K562 (cell line): ENCODE measurements at regions not wholly inside any gene's neighbourhood (a gene's known extent, or its start where the extent isn't known, plus 50 kb on each side); places are given as distances from the start of the nearest gene placed in this dataset.

Experiments used
- ATAC-seq: fragments of 200-7000 bp; cut with Tn5 transposase; 3 replicates; pipeline ENCODE4 v1.9.1; 2020; ENCODE audit warnings: moderate library complexity
- BruUV-seq: library from RNA; stranded (reverse); fragments of 400-500 nt; replicated peaks from 2 replicates; lab custom pipeline; 2021; lab: Mats Ljungman, UMichigan
- CTCF ChIA-PET: fragments of 300-600 bp; formaldehyde crosslinking; extraction: SDS; loops from one replicate; lab custom pipeline; 2021; ENCODE audit warnings: low intra/inter-chr PET ratio; lab: Yijun Ruan, JAX
- POLR2A ChIA-PET: fragments of 300-600, 350-650 bp; sonication (Branson Sonifier 250); formaldehyde crosslinking; extraction: SDS; loops from one replicate; lab custom pipeline; 2021; ENCODE audit warnings: antibody characterized with exemption, inconsistent platforms; lab: Yijun Ruan, JAX
- DNase-seq, 4 experiments: peaks; one replicate each; pipeline versions ENCODE4 v3.0.0 to v3.0.0-alpha.2; 2011 to 2018; ENCODE audit warnings: low spot score in 3 of 4, mixed read lengths in 3 of 4; ENCODE audit errors: extremely low read depth in 1 of 4
- FAIRE-seq: peaks from 2 replicates; lab custom pipeline; 2011; peaks lifted over from hg19 to GRCh38; lab: Jason Lieb, UNC
- H2AFZ ChIP-seq: 2 replicates; pipeline ENCODE4 v1.6.0; 2011; ENCODE audit warnings: low read depth, low read length, control low read depth, inconsistent platforms
- H3K27ac ChIP-seq: fragments of 200-600 bp; 3 replicates; pipeline ENCODE4 v1.8.0; 2011; ENCODE audit warnings: low read depth, mild to moderate bottlenecking, control low read depth, inconsistent platforms, low read length, moderate library complexity, mixed read lengths; ENCODE audit errors: extremely low read depth
- H3K27me3 ChIP-seq, 2 experiments: fragments of 300-600 bp in 1 of 2; 2 replicates in 1 of 2; 3 replicates in 1 of 2; pipeline versions ENCODE4 v1.6.0 to v1.8.0; 2011; ENCODE audit warnings: inconsistent platforms in 2 of 2, low read length in 2 of 2, mild to moderate bottlenecking in 1 of 2, mixed read lengths in 1 of 2, moderate library complexity in 1 of 2; ENCODE audit not compliant: control insufficient read depth in 2 of 2, insufficient read depth in 2 of 2
- H3K36me3 ChIP-seq: fragments of 300-600 bp; 3 replicates; pipeline ENCODE4 v1.8.0; 2011; ENCODE audit warnings: mild to moderate bottlenecking, low read length, inconsistent platforms; ENCODE audit not compliant: control insufficient read depth, insufficient read depth
- H3K4me1 ChIP-seq, 2 experiments: fragments of 200-600 bp in 1 of 2; replicated peaks in 1 of 2; 2 replicates in 1 of 2; 3 replicates in 1 of 2; pipeline versions ENCODE4 v1.5.1 to v1.8.0; 2011; ENCODE audit warnings: inconsistent platforms in 2 of 2, low read length in 2 of 2, mild to moderate bottlenecking in 1 of 2, mixed read lengths in 1 of 2, moderate library complexity in 1 of 2; ENCODE audit not compliant: control insufficient read depth in 2 of 2, insufficient read depth in 2 of 2
- H3K4me2 ChIP-seq: 2 replicates; pipeline ENCODE4 v1.6.1; 2011; ENCODE audit warnings: low read length, control low read depth, inconsistent platforms, mixed read lengths; ENCODE audit not compliant: insufficient read depth
- H3K4me3 ChIP-seq: fragments of 200-600 bp; sonication (generic), shearing (Covaris generic); 2 replicates; pipeline ENCODE4 v1.5.1; 2016; ENCODE audit warnings: control low read depth, inconsistent platforms
- H3K79me2 ChIP-seq: fragments of 200-600 bp; 3 replicates; pipeline ENCODE4 v1.8.0; 2011; ENCODE audit warnings: low read length, inconsistent platforms; ENCODE audit not compliant: control insufficient read depth, insufficient read depth
- H3K9ac ChIP-seq, 2 experiments: 2 replicates each; pipeline versions ENCODE4 v1.6.0 to v1.6.1; 2011; ENCODE audit warnings: low read depth in 2 of 2, low read length in 2 of 2, control low read depth in 1 of 2, inconsistent platforms in 1 of 2, mild to moderate bottlenecking in 1 of 2, mixed read lengths in 1 of 2; ENCODE audit not compliant: insufficient read depth in 1 of 2
- H3K9me1 ChIP-seq: one replicate; pipeline ENCODE4 v1.6.0; 2011; ENCODE audit warnings: inconsistent platforms, mild to moderate bottlenecking, low read length, moderate library complexity; ENCODE audit not compliant: control insufficient read depth, insufficient read depth
- H3K9me3 ChIP-seq: replicated peaks from 2 replicates; pipeline ENCODE4 v1.5.1; 2011; ENCODE audit warnings: low read depth, low read length, inconsistent platforms; ENCODE audit not compliant: control insufficient read depth, insufficient read depth
- H4K20me1 ChIP-seq: replicated peaks from 2 replicates; pipeline ENCODE4 v1.6.1; 2011; ENCODE audit warnings: low read length, inconsistent platforms, mixed read lengths; ENCODE audit not compliant: control insufficient read depth, insufficient read depth
- E2F4 ChIP-seq: sonication (generic); formaldehyde crosslinking; IDR thresholded peaks from 2 replicates; pipeline ENCODE4 v1.8.0; 2022; ENCODE audit warnings: mild to moderate bottlenecking, low read depth, missing genetic modification reagents
- FOXM1 ChIP-seq, 2 experiments: fragments of 450-650 bp in 1 of 2; sonication (generic) in 1 of 2; formaldehyde crosslinking in 1 of 2; IDR thresholded peaks; 2 replicates each; pipeline versions ENCODE4 v1.6.1 to v1.9.0; 2017 to 2022; ENCODE audit warnings: low read depth in 2 of 2, mild to moderate bottlenecking in 2 of 2, missing genetic modification reagents in 1 of 2, moderate library complexity in 1 of 2
- RBM39 ChIP-seq: fragments of 200-400 bp; formaldehyde crosslinking; optimal IDR thresholded peaks from 2 replicates; pipeline ENCODE3; 2018; ENCODE audit warnings: low read depth, low read length
- STAG1 ChIP-seq: sonication (generic); formaldehyde crosslinking; IDR thresholded peaks from 2 replicates; pipeline ENCODE4 v1.5.0; 2020; ENCODE audit warnings: missing genetic modification reagents, borderline replicate concordance
- TAF7 ChIP-seq: fragments of 450-650 bp; IDR thresholded peaks from 2 replicates; pipeline ENCODE4 v1.6.1; 2016; ENCODE audit warnings: missing genetic modification characterization, missing compliant biosample characterization
- WHSC1 ChIP-seq: IDR thresholded peaks from one replicate; pipeline ENCODE4 v1.6.1; 2012; ENCODE audit warnings: low read length, control low read depth, inconsistent platforms
- ZNF324 ChIP-seq: fragments of 250-450 bp; sonication (Bioruptor Pico); IDR thresholded peaks from 2 replicates; pipeline ENCODE4 v1.4.0; 2020; ENCODE audit warnings: mild to moderate bottlenecking
- WGBS: fragments of 100-300 bp; shearing (Covaris generic); methylation state at CpG from one replicate; pipeline ENCODE4 v1.1.6; 2016; ENCODE audit warnings: low coverage, mixed read lengths; ENCODE audit not compliant: insufficient coverage; ENCODE audit errors: missing lambda C conversion rate; 5-methylcytosine and 5-hydroxymethylcytosine counted together
- in situ Hi-C: fragments of 300-500 bp; cut with MboI; formaldehyde crosslinking; loops from 4 replicates; pipeline ENCODE4 v1.15.0; 2018; ENCODE audit warnings: inconsistent platforms, mixed read lengths
- intact Hi-C: fragments of 100-400 bp; cut with micrococcal nuclease; formaldehyde crosslinking; loops from 2 replicates; pipeline ENCODE4 v1.14.2; 2022
- TF ChIP-seq, protein P1 (sequence below): fragments of 450-650 bp; IDR thresholded peaks from one replicate; pipeline ENCODE4 v1.6.1; 2018; ENCODE audit warnings: mild to moderate bottlenecking, moderate library complexity; ENCODE audit not compliant: partially characterized antibody

DNA sequence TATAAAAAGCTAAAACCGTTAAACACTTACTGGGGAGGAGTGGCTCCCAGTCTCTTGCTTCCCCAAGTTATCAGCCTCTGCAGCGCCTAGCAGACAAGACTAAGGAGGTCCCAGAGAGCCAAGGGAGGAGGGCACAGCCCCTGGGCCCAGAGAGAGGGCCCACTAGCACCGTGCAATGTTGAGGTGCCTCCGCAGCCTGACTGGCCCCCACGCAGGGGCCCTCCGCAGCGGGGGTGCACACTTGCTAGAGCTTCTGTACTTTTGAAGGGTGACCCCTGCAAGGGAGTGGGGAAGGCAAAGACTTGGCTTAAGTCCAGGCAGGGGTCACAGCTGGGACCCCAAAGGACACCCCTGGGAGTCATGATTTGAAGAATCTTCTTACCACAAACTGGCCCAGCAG lies 98.0 kb downstream of the ADAMTS15 start:
- intact Hi-C loops (no loop called here), in situ Hi-C loops (no loop called here)
- Histone ChIP-seq H3K4me2 (no peak overlapping the region), H3K27ac (no peak overlapping the region), H3K9me1 (no peaks in the 10 kb centered on the region), H3K9me3 (no peaks in the 10 kb centered on the region), H3K9ac (no peak overlapping the region), H3K79me2 (no peaks in the 10 kb centered on the region), H3K4me1 (no peaks in the 10 kb centered on the region), H3K4me3 (no peak overlapping the region), H2AFZ (no peak overlapping the region), H3K36me3 (no peaks in the 10 kb centered on the region), H3K27me3 (peaks cover 0 to 21% of the 10 kb centered on the region in 2 experiments; a peak in 3 of 5 replicates), H4K20me1 (no peaks in the 10 kb centered on the region)
- TF ChIP-seq E2F4 (CRISPR knock-in tag) = no peak
- TF ChIP-seq ZNF324 (CRISPR knock-in tag) = no peak
- no peak for TF ChIP-seq WHSC1
- TF ChIP-seq, protein P1, sequence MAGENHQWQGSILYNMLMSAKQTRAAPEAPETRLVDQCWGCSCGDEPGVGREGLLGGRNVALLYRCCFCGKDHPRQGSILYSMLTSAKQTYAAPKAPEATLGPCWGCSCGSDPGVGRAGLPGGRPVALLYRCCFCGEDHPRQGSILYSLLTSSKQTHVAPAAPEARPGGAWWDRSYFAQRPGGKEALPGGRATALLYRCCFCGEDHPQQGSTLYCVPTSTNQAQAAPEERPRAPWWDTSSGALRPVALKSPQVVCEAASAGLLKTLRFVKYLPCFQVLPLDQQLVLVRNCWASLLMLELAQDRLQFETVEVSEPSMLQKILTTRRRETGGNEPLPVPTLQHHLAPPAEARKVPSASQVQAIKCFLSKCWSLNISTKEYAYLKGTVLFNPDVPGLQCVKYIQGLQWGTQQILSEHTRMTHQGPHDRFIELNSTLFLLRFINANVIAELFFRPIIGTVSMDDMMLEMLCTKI = no peak
- TF ChIP-seq FOXM1 (IDR thresholded peaks at IDR 0.05; ENCODE audit: low read depth) = no peak
- no peak for TF ChIP-seq FOXM1 (CRISPR knock-in tag; IDR thresholded peaks at IDR 0.05; ENCODE audit: low read depth)
- no peak for TF ChIP-seq STAG1
- no peak for TF ChIP-seq TAF7 (tag)
- TF ChIP-seq RBM39 = no peak
- CTCF ChIA-PET = interaction anchor here (1.1 kb wide), 1 partner anchor 111 kb away, joined by 3 read pairs; no protein-coding TSS in a partner anchor
- 2% methylated on average over 7 of the region's 7 CpGs for WGBS
- POLR2A ChIA-PET = interaction anchor here (1.3 kb wide), 1 partner anchor 13 kb away, joined by 4 read pairs; no protein-coding TSS in a partner anchor
- DNase-seq (no peak), ATAC-seq (no peak), FAIRE-seq (no peak)
- no TSS peak for BruUV-seq
